GM18499 (cell line): ENCODE measurements at regions not wholly inside any gene's neighbourhood (a gene's known extent, or its start where the extent isn't known, plus 50 kb on each side); places are given as distances from the start of the nearest gene placed in this dataset.

ENCODE experiments used
- ATAC-seq: cut with Tn5 transposase; IDR thresholded peaks from one replicate; pipeline ENCODE4 v1.9.1; 2021; ENCODE audit warnings: moderate number of reproducible peaks; ENCODE audit not compliant: insufficient read depth, unreplicated experiment

- no peak for ATAC-seq
Observed at GRCh38 chr5:67338421-67338820, 141.8 kb upstream of the CD180 start.

- no peak for ATAC-seq
Observed at GRCh38 chr5:67337751-67338150, 141.2 kb upstream of the CD180 start.

DNA sequence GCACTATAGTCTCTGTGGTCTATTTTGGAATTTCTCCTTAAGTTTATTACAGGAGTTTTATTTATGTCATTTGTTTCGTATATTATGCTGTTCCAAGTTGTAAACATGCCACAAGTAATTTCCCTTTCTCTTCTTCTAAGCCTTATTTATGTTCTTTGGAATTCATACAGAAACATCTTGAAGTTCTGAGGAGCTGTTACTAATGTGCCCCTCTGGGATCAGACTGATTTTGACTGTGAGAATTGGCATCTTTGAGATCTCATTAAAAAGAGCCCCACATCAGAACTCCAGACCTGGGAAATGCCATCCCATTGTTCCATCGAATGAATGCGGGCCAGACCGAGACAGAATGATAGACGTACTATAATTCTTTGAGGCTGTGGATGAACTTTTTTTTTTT, 138.8 kb upstream of the CD180 start:
- ATAC-seq = no peak

GRCh38 chr5:67334373-67334772, 137.8 kb upstream of the CD180 start:
- ATAC-seq = no peak

DNA sequence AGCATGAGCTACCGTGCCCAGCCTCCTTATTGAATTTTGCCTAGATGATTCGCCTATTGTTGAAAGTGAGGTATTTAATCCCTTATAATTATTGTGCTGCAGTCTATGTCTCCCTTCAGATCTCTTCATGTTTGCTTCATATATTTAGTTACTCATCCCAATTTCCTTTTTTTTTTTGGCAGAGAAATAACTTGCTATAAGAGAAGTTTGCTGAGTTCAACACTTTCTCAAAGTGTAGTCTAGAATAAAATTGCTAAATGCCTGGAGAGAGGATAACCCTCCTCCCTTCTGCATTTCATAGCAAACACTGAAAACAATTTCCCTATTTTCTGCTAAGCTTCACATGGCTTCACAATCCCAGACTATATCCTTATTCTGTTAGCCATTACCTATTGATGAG, 136.6 kb upstream of the CD180 start:
- no peak for ATAC-seq

- ATAC-seq = no peak
Observed at GRCh38 chr5:67331296-67331925, 134.8 kb upstream of the CD180 start.

GRCh38 chr5:67319935-67320725, 123.5 kb upstream of the CD180 start:
- no peak for ATAC-seq

DNA sequence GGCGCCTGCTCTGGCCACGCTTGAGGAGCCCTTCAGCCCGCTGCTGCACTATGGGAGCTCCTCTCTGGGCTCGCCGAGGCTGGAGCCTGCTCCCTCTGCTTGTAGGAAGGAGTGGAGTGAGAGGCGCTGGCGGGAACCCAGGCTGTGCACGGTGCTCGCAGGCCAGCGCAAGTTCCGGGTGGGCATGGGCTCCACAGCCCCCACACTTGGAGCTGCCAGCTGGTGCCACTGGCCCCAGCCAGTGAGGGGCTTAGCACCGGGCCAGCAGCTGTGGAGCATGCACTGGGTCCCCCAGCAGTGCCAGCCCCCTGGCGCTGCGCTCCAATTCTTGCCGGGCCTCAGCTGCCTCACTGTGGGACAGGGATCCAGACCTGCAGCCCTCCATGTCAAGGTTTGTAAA, 122.1 kb upstream of the CD180 start:
- no peak for ATAC-seq

- ATAC-seq = no peak
Observed at GRCh38 chr5:67317603-67318002, 121.0 kb upstream of the CD180 start.

- ATAC-seq = no peak
Observed at GRCh38 chr5:67316695-67317094, 120.1 kb upstream of the CD180 start.

DNA sequence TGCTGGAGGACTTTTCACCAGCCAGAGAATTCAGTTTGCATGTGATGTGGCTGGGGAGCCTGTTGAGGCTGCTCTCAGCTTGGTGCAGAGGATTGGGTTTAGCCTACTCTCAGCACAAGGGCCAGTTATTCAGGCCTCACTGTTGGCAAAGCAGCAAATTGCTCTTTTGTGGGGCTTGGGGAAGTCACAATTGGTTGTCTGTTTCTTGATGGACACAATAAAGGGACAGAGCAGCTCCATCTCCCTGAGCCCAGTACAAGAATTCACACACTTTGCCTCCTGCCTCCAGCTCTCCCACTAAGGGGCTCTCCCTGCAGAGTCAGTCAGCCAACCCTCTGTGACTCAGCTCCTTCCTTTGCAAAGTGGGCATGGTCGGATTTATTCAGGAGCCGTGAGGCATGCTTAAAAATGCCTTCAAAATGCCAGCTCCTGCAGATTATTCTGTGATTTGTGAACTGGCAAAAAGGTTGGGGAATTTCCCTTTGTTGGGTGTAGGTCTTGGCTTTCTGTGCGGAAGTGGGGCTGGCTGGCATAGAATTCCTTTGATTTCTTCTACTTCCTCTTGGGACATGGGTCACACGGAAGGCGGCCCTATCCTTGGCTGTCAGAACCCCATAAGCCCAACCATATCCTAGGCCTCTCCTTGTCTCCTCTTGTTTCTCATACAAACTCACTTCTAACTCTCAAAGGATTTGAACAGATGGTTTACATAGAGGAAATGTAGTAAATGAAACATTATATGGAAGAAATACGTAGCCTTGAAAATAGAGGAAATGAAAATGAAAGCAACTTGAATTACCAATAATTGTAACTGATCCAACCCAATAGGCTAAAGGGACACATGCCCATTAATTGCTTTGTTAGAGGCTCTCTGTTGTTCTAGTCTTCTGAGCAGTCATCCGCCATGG, 118.7 kb upstream of the CD180 start:
- no peak for ATAC-seq

- ATAC-seq = no peak
Observed at GRCh38 chr5:67311701-67312100, 115.1 kb upstream of the CD180 start.

DNA sequence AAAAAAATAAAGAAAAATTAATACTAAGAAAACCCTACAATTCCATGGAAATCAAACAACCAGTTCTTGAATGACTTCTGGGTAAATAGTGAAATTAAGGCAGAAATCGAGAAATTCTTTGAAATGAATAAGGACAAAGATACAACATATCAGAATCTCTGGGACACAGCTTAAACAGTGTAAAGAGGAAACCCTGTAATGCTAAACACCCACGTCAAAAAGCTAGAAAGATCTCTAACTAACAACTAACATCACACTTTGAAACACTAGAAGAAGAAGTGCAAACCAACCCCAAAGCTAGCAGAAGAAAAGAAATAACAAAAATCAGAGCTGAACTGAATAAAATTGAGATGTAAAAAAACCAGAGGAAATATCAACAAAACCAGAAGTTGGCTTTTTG, 114.6 kb upstream of the CD180 start:
- ATAC-seq = no peak

DNA sequence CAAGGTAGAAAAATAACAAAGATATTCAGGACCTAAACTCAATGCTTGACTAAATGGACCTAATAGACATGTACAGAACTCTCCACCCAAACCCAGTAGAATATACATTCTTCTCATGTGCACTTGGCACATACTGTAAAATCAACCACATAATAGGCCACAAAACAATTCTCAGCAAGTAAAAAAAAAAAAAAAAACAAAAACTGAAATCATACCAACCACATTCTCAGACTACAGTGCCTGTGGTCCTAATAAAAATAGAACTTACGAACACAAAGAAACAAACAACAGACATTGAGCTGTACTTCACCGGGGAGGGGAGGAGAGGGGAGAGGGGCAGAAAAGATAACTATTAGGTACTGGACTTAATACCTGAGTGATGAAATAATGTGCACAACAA, 114.1 kb upstream of the CD180 start:
- no peak for ATAC-seq

GRCh38 chr5:67310169-67310568, 113.6 kb upstream of the CD180 start:
- ATAC-seq = no peak

GRCh38 chr5:67308988-67309688, 112.5 kb upstream of the CD180 start:
- no peak for ATAC-seq

DNA sequence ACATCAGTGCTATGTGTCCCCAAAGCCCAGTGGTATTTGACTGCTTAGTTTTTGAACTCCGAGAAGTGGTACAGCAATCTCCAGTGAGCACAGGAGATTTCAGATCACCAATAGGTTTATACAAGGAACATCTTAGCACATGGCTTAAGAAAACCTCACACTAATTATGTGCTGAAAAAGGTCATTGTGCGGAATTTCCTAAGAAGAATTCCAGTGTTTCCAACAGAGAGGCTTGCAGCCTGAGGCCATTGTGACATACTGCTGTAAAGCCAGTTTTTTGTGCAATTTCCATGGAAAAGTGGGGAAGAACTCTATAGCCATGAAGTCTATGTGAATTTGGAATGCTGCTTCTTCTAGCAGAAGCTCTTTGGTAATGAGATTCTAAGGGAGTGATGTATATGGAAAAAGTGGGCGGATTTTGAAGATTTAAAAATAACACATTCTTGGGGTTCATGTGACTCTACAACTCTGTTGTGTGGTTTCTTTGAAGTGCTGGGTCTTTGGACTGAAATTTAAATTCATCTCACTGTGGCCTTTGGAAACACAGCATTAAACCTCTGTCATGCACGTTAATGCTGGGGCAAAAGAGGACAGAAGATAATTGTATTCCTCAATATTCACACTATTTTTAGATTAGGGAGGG, 110.5 kb upstream of the CD180 start:
- ATAC-seq = no peak

DNA sequence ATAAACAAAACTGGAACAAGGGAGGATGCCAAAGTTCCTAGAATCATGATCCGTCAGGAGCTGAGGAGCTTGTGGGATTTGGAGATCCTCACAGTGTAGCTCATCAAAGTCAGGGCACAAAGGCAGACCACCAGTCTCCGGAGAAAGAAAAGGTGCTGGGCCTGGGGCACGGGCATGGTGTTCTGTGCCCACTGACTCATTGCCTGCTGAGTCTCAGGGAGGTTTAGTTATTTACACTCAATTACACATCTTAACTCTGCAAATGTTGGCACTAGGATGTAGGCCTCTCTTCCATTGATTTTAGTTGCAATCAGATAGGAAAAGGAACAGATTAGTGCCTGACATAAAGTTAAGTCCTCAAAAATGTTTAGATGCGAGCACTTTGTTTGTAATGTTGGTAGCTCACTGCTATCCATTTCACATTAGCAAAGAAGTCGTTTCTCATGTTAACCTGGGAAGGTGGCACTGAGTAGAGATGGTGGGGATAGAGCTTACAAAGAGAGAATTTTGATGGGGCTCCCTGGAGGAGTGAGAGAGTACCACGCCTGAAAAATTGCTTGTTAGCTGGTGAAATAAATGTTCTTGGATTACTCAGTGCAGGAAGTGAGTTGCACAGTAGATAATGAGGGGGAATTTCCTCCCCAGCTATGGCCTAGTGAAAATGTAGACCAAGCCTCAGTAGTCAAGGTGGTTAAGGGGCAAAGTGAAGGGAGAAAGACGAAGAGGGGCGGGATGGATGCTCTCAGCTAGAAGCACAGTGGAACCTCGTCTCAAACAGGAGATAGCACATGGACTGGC, 109.5 kb upstream of the CD180 start:
- ATAC-seq = no peak

DNA sequence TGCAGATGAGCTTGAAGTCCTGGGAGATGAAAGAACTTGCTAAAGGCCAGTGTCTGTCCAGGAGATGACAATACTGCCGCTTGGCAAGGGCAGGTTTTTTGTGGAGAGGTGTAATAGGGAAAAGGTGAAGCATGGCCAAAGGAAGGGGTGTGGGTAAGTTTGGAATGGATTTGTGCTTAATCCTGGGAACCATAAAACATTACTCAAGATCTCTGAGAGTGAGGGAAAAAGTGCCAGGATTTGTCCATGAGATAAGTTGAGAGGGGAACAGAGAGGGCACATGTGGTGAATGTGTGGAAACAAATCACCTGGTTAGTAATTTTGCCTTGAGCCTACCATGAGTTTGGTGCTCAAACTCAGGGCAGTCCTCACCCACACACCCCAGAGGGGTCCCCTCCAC, 108.8 kb upstream of the CD180 start:
- ATAC-seq = no peak
